DMS53 treated with DMSO at 0.1 percent for 48 hours (cell line): ENCODE measurements at regions not wholly inside any gene's neighbourhood (a gene's known extent, or its start where the extent isn't known, plus 50 kb on each side); places are given as distances from the start of the nearest gene placed in this dataset.
"Not testable (repeated sequence)": the region's sequence is repeated elsewhere in the genome, so short reads cannot be mapped to it uniquely, and the experiment has no call there.

Experiments
- DNase-seq: peaks from one replicate; lab custom pipeline; 2025; ENCODE audit not compliant: unreplicated experiment; lab: John Stamatoyannopoulos, UW

- DNase-seq = no peak
Measured at GRCh38 chr3:180743813-180744590, 64.7 kb upstream of the CCDC39 start.

- no peak for DNase-seq
Measured at GRCh38 chr3:180747805-180748361, 68.6 kb upstream of the CCDC39 start.

- DNase-seq = no peak
Measured at GRCh38 chr3:180749322-180749721, 70.0 kb upstream of the CCDC39 start.

GRCh38 chr3:180749796-180750195, 70.5 kb upstream of the CCDC39 start:
- no peak for DNase-seq

- DNase-seq = no peak
Measured at GRCh38 chr3:180755556-180755955, 76.3 kb upstream of the CCDC39 start.

GRCh38 chr3:180762866-180763265, 83.6 kb upstream of the CCDC39 start:
- DNase-seq = no peak

GRCh38 chr3:180764481-180764880, 85.2 kb upstream of the CCDC39 start:
- no peak for DNase-seq

- DNase-seq = no peak
Measured at GRCh38 chr3:180770639-180771038, 91.3 kb upstream of the CCDC39 start.

GRCh38 chr3:180776433-180776832, 97.1 kb upstream of the CCDC39 start:
- DNase-seq = no peak

GRCh38 chr3:180782195-180782984, 103.1 kb upstream of the CCDC39 start:
- DNase-seq = no peak

- not testable (repeated sequence) for DNase-seq
Measured at GRCh38 chr3:180786227-180786626, 106.9 kb upstream of the CCDC39 start.

GRCh38 chr3:180789774-180790173, 110.5 kb upstream of the CCDC39 start:
- no peak for DNase-seq

- no peak for DNase-seq
Measured at GRCh38 chr3:180798197-180798596, 114.3 kb upstream of the FXR1 start.

GRCh38 chr3:180802837-180803236, 109.6 kb upstream of the FXR1 start:
- peak; percentile 4 for DNase-seq

- no peak for DNase-seq
Measured at GRCh38 chr3:180804916-180805315, 107.6 kb upstream of the FXR1 start.

- DNase-seq = no peak
Measured at GRCh38 chr3:180808823-180809575, 103.5 kb upstream of the FXR1 start.

GRCh38 chr3:180820400-180820799, 92.1 kb upstream of the FXR1 start:
- DNase-seq = no peak

GRCh38 chr3:180825964-180826363, 86.5 kb upstream of the FXR1 start:
- no peak for DNase-seq

- DNase-seq = no peak
Measured at GRCh38 chr3:180827171-180827570, 85.3 kb upstream of the FXR1 start.

- DNase-seq = no peak
Measured at GRCh38 chr3:180828001-180828720, 84.3 kb upstream of the FXR1 start.
